HepG2 (cell line): ENCODE measurements at regions not wholly inside any gene's neighbourhood (a gene's known extent, or its start where the extent isn't known, plus 50 kb on each side); places are given as distances from the start of the nearest gene placed in this dataset.

Source experiments
- ATAC-seq: fragments of 200-7000 bp; cut with Tn5 transposase; 3 replicates; pipeline ENCODE4 v1.9.1; 2020; ENCODE audit warnings: mild to moderate bottlenecking, moderate library complexity
- BruUV-seq: library from RNA; stranded (reverse); fragments of 400-500 nt; replicated peaks from 2 replicates; lab custom pipeline; 2021; lab: Mats Ljungman, UMichigan
- CTCF ChIA-PET: fragments of 300-600 bp; formaldehyde crosslinking; extraction: SDS; loops from one replicate; lab custom pipeline; 2021; ENCODE audit warnings: low total read pairs, inconsistent platforms, low intra/inter-chr PET ratio; lab: Yijun Ruan, JAX
- POLR2A ChIA-PET: fragments of 350-600 bp; sonication (Branson Sonifier 250); formaldehyde crosslinking; loops from one replicate; lab custom pipeline; 2020; ENCODE audit warnings: antibody characterized with exemption, inconsistent platforms; lab: Yijun Ruan, JAX
- DNase-seq: peaks from one replicate; pipeline ENCODE4 v3.0.0-alpha.2; 2015; ENCODE audit warnings: low spot score
- FAIRE-seq: peaks from 3 replicates; lab custom pipeline; 2011; peaks lifted over from hg19 to GRCh38; lab: Jason Lieb, UNC
- H2AFZ ChIP-seq: one replicate; pipeline ENCODE4 v1.6.1; 2011; ENCODE audit warnings: low read length, inconsistent platforms
- H3K27ac ChIP-seq: fragments of 300-600 bp; 3 replicates; pipeline ENCODE4 v1.8.0; 2011; ENCODE audit warnings: mixed run types, mild to moderate bottlenecking, mixed read lengths, low read length, inconsistent platforms; ENCODE audit not compliant: insufficient read depth; ENCODE audit errors: extremely low read length
- H3K27me3 ChIP-seq, 2 experiments: fragments of 200-600 bp in 1 of 2; 2 replicates in 1 of 2; 3 replicates in 1 of 2; pipeline versions ENCODE4 v1.6.0 to v1.8.0; 2011; ENCODE audit warnings: low read length in 2 of 2, mild to moderate bottlenecking in 2 of 2, moderate library complexity in 2 of 2, inconsistent platforms in 1 of 2; ENCODE audit not compliant: insufficient read depth in 2 of 2, control insufficient read depth in 1 of 2
- H3K36me3 ChIP-seq, 2 experiments: fragments of 200-600 bp in 1 of 2; replicated peaks in 1 of 2; 2 replicates in 1 of 2; 3 replicates in 1 of 2; pipeline versions ENCODE4 v1.5.1 to v1.8.0; 2011; ENCODE audit warnings: low read length in 2 of 2, inconsistent platforms in 1 of 2; ENCODE audit not compliant: insufficient read depth in 2 of 2, control insufficient read depth in 1 of 2
- H3K4me1 ChIP-seq: 2 replicates; pipeline ENCODE4 v1.5.1; 2012; ENCODE audit warnings: low read length, inconsistent platforms; ENCODE audit not compliant: insufficient read depth
- H3K4me2 ChIP-seq: 2 replicates; pipeline ENCODE4 v1.6.0; 2011; ENCODE audit warnings: low read depth, low read length, inconsistent platforms
- H3K4me3 ChIP-seq, 3 experiments: fragments of 200-600 bp in 1 of 3; sonication (generic), shearing (Covaris generic) in 1 of 3; replicated peaks in 1 of 3; 2 replicates each; pipeline ENCODE4 v1.5.1; 2011 to 2016; ENCODE audit warnings: low read length in 3 of 3, inconsistent platforms in 2 of 3, low read depth in 2 of 3, mild to moderate bottlenecking in 2 of 3, control low read depth in 1 of 3, mixed read lengths in 1 of 3; ENCODE audit not compliant: insufficient read depth in 1 of 3
- H3K79me2 ChIP-seq: one replicate; pipeline ENCODE4 v1.6.1; 2011; ENCODE audit warnings: low read length, inconsistent platforms; ENCODE audit not compliant: insufficient read depth
- H3K9ac ChIP-seq: 2 replicates; pipeline ENCODE4 v1.6.0; 2011; ENCODE audit warnings: mild to moderate bottlenecking, low read depth, low read length, inconsistent platforms; ENCODE audit not compliant: insufficient read depth
- H3K9me3 ChIP-seq: 2 replicates; pipeline ENCODE4 v1.5.1; 2012; ENCODE audit warnings: mild to moderate bottlenecking, low read length
- H4K20me1 ChIP-seq: 2 replicates; pipeline ENCODE4 v1.6.0; 2011; ENCODE audit warnings: inconsistent platforms, mild to moderate bottlenecking, low read length, moderate library complexity; ENCODE audit not compliant: insufficient read depth
- FLYWCH1 ChIP-seq: sonication (generic); formaldehyde crosslinking; IDR thresholded peaks from 2 replicates; pipeline ENCODE4 v1.8.1; 2023; ENCODE audit warnings: mild to moderate bottlenecking, missing genetic modification reagents
- MAFG ChIP-seq: sonication (generic); formaldehyde crosslinking; IDR thresholded peaks from 2 replicates; pipeline ENCODE4 v1.5.1; 2020; ENCODE audit warnings: mild to moderate bottlenecking, missing genetic modification reagents
- NFIC ChIP-seq: IDR thresholded peaks from 2 replicates; pipeline ENCODE4 v1.6.1; 2012; ENCODE audit warnings: mild to moderate bottlenecking, low read length, inconsistent platforms
- POLR2AphosphoS2 ChIP-seq: IDR thresholded peaks from 2 replicates; pipeline ENCODE4 v1.6.1; 2011; ENCODE audit warnings: low read depth, low read length, improper control_type of control experiment
- REXO4 ChIP-seq: sonication (generic); formaldehyde crosslinking; IDR thresholded peaks from 2 replicates; pipeline ENCODE4 v1.8.0; 2022; ENCODE audit warnings: missing genetic modification reagents, mild to moderate bottlenecking, borderline replicate concordance
- ZNF775 ChIP-seq: sonication (generic); formaldehyde crosslinking; IDR thresholded peaks from 2 replicates; pipeline ENCODE4 v1.4.0; 2020; ENCODE audit warnings: missing genetic modification reagents, mild to moderate bottlenecking, moderate library complexity, borderline replicate concordance
- WGBS: methylation state at CpG from one replicate; pipeline ENCODE4 v1.1.6; 2017; ENCODE audit warnings: low lambda C conversion rate; 5-methylcytosine and 5-hydroxymethylcytosine counted together
- in situ Hi-C: cut with HindIII; loops from 2 replicates; pipeline ENCODE4 v1.10.0; 2017; ENCODE audit warnings: low pct_unique_long_range_greater_than_20kb; ENCODE audit not compliant: extremely low pct_ligation_motif_present
- intact Hi-C: fragments of 100-400 bp; cut with micrococcal nuclease; formaldehyde crosslinking; loops from one replicate; pipeline ENCODE4 v1.10.0; 2022; ENCODE audit not compliant: unreplicated experiment
- TF ChIP-seq, protein P1 (sequence below): IDR thresholded peaks from 2 replicates; pipeline ENCODE4 v1.6.1; 2012; ENCODE audit warnings: low read depth, low read length, improper control_type of control experiment
- TF ChIP-seq, protein P2 (sequence below), 2 experiments: IDR thresholded peaks; 2 replicates each; pipeline ENCODE4 v1.6.1; 2011 to 2012; ENCODE audit warnings: low read length in 2 of 2, borderline replicate concordance in 1 of 2, low read depth in 1 of 2, mild to moderate bottlenecking in 1 of 2, moderate library complexity in 1 of 2
- TF ChIP-seq, protein P3 (sequence below): sonication (generic); formaldehyde crosslinking; IDR thresholded peaks from 2 replicates; pipeline ENCODE4 v1.9.0; 2021; ENCODE audit warnings: missing genetic modification reagents, borderline replicate concordance
- TF ChIP-seq, protein P4 (sequence below): sonication (generic); formaldehyde crosslinking; IDR thresholded peaks from 2 replicates; pipeline ENCODE4 v1.4.0; 2020; ENCODE audit warnings: missing genetic modification reagents, mild to moderate bottlenecking, borderline replicate concordance

DNA sequence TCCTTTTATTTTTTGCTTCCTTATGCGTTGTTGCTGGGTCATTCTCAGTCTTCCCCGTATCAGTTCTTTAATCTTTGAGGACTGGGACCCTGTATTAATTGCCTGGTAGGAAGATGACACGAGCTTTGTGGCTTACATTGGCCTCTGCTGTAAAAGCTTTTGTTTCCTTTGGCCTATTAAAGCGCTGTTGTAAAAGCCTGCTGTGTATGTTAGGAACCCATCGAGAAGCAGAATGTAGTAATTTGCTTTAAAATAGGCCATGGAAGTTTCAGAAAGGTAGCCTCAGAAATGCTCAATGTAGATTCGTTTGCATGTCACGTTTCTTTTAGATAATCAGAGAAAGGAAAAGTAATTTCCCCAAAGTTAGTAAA lies 257.5 kb upstream of the STARD13 start:
- Histone ChIP-seq H2AFZ (peak overlapping the region; percentile 85), H3K4me3 (peak overlapping the region; percentile 57 to 69 (median 66)), H3K79me2 (no peaks in the 10 kb centered on the region), H3K4me1 (peaks cover 37% of the 10 kb centered on the region), H3K9ac (peak overlapping the region; percentile 96), H3K36me3 (no peaks in the 10 kb centered on the region), H3K27me3 (no peaks in the 10 kb centered on the region; a peak in 1 of 5 replicates), H3K4me2 (peak overlapping the region; percentile 77), H3K27ac (peak overlapping the region; percentile 99), H3K9me3 (no peaks in the 10 kb centered on the region)
- POLR2A ChIA-PET: interaction anchor here (0.8 to 2.0 kb wide), 17 partner anchors 48 to 957 kb away, joined by 3 to 27 read pairs (median 5); partner anchors contain the start of genes PDS5B and STARD13
- WGBS: 3% methylated on average over 7 of the region's 7 CpGs
- FAIRE-seq (no peak), ATAC-seq (peak; percentile 20), DNase-seq (no peak)
- CTCF ChIA-PET: interaction anchor here (1.7 to 2.7 kb wide), 2 partner anchors 181 to 314 kb away, joined by 10 to 13 read pairs; no protein-coding TSS in a partner anchor
- in situ Hi-C loops: loop anchor here (5.0 to 25.0 kb wide), 3 partner anchors 179 to 956 kb away; partner anchors contain the start of gene PDS5B
- BruUV-seq: TSS peak; percentile 96
- intact Hi-C loops: loop anchor here (1.0 to 5.0 kb wide), 6 partner anchors 68 to 956 kb away; partner anchors contain the start of genes PDS5B and RFC3
- TF ChIP-seq, protein P1, sequence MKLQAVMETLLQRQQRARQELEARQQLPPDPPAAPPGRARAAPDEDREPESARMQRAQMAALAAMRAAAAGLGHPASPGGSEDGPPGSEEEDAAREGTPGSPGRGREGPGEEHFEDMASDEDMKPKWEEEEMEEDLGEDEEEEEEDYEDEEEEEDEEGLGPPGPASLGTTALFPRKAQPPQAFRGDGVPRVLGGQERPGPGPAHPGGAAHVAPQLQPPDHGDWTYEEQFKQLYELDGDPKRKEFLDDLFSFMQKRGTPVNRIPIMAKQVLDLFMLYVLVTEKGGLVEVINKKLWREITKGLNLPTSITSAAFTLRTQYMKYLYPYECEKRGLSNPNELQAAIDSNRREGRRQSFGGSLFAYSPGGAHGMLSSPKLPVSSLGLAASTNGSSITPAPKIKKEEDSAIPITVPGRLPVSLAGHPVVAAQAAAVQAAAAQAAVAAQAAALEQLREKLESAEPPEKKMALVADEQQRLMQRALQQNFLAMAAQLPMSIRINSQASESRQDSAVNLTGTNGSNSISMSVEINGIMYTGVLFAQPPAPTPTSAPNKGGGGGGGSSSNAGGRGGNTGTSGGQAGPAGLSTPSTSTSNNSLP: 0 out of 2 replicates have a peak, but pooled peaks have one; percentile 3
- TF ChIP-seq REXO4 (CRISPR knock-in tag) (0 out of 2 replicates have a peak, but pooled peaks have one; percentile 7), NFIC (0 out of 2 replicates have a peak, but pooled peaks have one; percentile 17), FLYWCH1 (CRISPR knock-in tag) (0 out of 2 replicates have a peak, but pooled peaks have one; percentile 0), POLR2AphosphoS2 (peak; percentile 66; the same call in 1 of the 2 replicates), MAFG (no peak), ZNF775 (no peak)
- TF ChIP-seq, protein P2, sequence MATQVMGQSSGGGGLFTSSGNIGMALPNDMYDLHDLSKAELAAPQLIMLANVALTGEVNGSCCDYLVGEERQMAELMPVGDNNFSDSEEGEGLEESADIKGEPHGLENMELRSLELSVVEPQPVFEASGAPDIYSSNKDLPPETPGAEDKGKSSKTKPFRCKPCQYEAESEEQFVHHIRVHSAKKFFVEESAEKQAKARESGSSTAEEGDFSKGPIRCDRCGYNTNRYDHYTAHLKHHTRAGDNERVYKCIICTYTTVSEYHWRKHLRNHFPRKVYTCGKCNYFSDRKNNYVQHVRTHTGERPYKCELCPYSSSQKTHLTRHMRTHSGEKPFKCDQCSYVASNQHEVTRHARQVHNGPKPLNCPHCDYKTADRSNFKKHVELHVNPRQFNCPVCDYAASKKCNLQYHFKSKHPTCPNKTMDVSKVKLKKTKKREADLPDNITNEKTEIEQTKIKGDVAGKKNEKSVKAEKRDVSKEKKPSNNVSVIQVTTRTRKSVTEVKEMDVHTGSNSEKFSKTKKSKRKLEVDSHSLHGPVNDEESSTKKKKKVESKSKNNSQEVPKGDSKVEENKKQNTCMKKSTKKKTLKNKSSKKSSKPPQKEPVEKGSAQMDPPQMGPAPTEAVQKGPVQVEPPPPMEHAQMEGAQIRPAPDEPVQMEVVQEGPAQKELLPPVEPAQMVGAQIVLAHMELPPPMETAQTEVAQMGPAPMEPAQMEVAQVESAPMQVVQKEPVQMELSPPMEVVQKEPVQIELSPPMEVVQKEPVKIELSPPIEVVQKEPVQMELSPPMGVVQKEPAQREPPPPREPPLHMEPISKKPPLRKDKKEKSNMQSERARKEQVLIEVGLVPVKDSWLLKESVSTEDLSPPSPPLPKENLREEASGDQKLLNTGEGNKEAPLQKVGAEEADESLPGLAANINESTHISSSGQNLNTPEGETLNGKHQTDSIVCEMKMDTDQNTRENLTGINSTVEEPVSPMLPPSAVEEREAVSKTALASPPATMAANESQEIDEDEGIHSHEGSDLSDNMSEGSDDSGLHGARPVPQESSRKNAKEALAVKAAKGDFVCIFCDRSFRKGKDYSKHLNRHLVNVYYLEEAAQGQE (IDR thresholded peaks at IDR 0.05; ENCODE audit: borderline replicate concordance in 1 of 2, low read depth in 1 of 2, low read length in 2 of 2): 0 out of 4 replicates have a peak, but pooled peaks of 1 of the 2 experiments have one; percentile 0
- TF ChIP-seq, protein P3, sequence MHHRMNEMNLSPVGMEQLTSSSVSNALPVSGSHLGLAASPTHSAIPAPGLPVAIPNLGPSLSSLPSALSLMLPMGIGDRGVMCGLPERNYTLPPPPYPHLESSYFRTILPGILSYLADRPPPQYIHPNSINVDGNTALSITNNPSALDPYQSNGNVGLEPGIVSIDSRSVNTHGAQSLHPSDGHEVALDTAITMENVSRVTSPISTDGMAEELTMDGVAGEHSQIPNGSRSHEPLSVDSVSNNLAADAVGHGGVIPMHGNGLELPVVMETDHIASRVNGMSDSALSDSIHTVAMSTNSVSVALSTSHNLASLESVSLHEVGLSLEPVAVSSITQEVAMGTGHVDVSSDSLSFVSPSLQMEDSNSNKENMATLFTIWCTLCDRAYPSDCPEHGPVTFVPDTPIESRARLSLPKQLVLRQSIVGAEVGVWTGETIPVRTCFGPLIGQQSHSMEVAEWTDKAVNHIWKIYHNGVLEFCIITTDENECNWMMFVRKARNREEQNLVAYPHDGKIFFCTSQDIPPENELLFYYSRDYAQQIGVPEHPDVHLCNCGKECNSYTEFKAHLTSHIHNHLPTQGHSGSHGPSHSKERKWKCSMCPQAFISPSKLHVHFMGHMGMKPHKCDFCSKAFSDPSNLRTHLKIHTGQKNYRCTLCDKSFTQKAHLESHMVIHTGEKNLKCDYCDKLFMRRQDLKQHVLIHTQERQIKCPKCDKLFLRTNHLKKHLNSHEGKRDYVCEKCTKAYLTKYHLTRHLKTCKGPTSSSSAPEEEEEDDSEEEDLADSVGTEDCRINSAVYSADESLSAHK (CRISPR knock-in tag): no peak
- TF ChIP-seq, protein P4, sequence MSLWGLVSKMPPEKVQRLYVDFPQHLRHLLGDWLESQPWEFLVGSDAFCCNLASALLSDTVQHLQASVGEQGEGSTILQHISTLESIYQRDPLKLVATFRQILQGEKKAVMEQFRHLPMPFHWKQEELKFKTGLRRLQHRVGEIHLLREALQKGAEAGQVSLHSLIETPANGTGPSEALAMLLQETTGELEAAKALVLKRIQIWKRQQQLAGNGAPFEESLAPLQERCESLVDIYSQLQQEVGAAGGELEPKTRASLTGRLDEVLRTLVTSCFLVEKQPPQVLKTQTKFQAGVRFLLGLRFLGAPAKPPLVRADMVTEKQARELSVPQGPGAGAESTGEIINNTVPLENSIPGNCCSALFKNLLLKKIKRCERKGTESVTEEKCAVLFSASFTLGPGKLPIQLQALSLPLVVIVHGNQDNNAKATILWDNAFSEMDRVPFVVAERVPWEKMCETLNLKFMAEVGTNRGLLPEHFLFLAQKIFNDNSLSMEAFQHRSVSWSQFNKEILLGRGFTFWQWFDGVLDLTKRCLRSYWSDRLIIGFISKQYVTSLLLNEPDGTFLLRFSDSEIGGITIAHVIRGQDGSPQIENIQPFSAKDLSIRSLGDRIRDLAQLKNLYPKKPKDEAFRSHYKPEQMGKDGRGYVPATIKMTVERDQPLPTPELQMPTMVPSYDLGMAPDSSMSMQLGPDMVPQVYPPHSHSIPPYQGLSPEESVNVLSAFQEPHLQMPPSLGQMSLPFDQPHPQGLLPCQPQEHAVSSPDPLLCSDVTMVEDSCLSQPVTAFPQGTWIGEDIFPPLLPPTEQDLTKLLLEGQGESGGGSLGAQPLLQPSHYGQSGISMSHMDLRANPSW (CRISPR knock-in tag): peak; percentile 8; the same call in 1 of the 2 replicates
- TF ChIP-seq, all 625 proteins: peak for 7
- H4K20me1 ChIP-seq: no peaks in the 10 kb centered on the region
